ENCODE measurements at regions not wholly inside any gene's neighbourhood (a gene's known extent, or its start where the extent isn't known, plus 50 kb on each side); places are given as distances from the start of the nearest gene placed in this dataset.
"Not testable (repeated sequence)": the region's sequence is repeated elsewhere in the genome, so short reads cannot be mapped to it uniquely, and the experiment has no call there.

GRCh38 chr4:86515963-86516362 is 78.2 kb upstream of the PTPN13 start:
- TF ChIP-seq CTCF, POLR2A (IDR thresholded peaks at IDR 0.05): not testable (repeated sequence)
